ENCODE measurements at regions not wholly inside any gene's neighbourhood (a gene's known extent, or its start where the extent isn't known, plus 50 kb on each side); places are given as distances from the start of the nearest gene placed in this dataset.

- Histone ChIP-seq H3K4me1 (ENCODE audit: control insufficient read depth in 2 of 2, insufficient read depth in 1 of 2, low read depth in 1 of 2, low read length in 2 of 2) (no peaks in the 10 kb centered on the region), H3K36me3 (replicated peaks in 1 of 2; ENCODE audit: control insufficient read depth in 2 of 2, insufficient read depth in 2 of 2, low read length in 2 of 2) (no peaks in the 10 kb centered on the region), H3K4ac (ENCODE audit: low read length) (no peak overlapping the region), H3K9ac (ENCODE audit: low read depth, low read length, poor library complexity) (no peak overlapping the region), H2BK5ac (ENCODE audit: low read length) (no peak overlapping the region), H3K18ac (ENCODE audit: low read length) (no peak overlapping the region), H2AK5ac (ENCODE audit: low read depth, low read length) (no peak overlapping the region), H3K9me3 (replicated peaks in 1 of 2; ENCODE audit: control insufficient read depth in 2 of 2, insufficient read depth in 1 of 2, low read depth in 1 of 2, low read length in 2 of 2) (no peaks in the 10 kb centered on the region), H2AFZ (ENCODE audit: low read length) (no peak overlapping the region), H3K79me1 (ENCODE audit: low read depth, low read length) (no peaks in the 10 kb centered on the region), H2BK12ac (ENCODE audit: low read length) (no peak overlapping the region), H3K4me2 (ENCODE audit: insufficient read depth, low read length, poor library complexity, severe bottlenecking) (no peak overlapping the region), H3K27me3 (ENCODE audit: control insufficient read depth in 3 of 3, insufficient read depth in 3 of 3, low read depth in 1 of 3, low read length in 3 of 3) (no peaks in the 10 kb centered on the region), H4K8ac (ENCODE audit: low read depth, low read length) (no peak overlapping the region), H2BK15ac (ENCODE audit: low read length) (no peak overlapping the region), H3K23ac (ENCODE audit: low read depth, low read length, poor library complexity) (no peak overlapping the region), H2BK120ac (ENCODE audit: low read depth, low read length) (no peak overlapping the region), H4K91ac (ENCODE audit: low read depth, low read length, poor library complexity) (no peak overlapping the region), H3K4me3 (ENCODE audit: low read length in 2 of 2) (no peak overlapping the region), H3K14ac (ENCODE audit: low read length) (no peak overlapping the region), H3K27ac (replicated peaks; ENCODE audit: low read length) (no peak overlapping the region)
- no peak for DNase-seq (ENCODE audit: low spot score)
- WGBS, 2 donors (ENCODE audit: extremely low coverage in 2 of 2, insufficient read length in 2 of 2, insufficient replicate concordance in 1 of 2): no CpG with 5 or more reads among the region's 1 CpG
These were observed 401.5 kb downstream of the PTPRC start for GRCh38 chr1:199040076-199040905.

DNA sequence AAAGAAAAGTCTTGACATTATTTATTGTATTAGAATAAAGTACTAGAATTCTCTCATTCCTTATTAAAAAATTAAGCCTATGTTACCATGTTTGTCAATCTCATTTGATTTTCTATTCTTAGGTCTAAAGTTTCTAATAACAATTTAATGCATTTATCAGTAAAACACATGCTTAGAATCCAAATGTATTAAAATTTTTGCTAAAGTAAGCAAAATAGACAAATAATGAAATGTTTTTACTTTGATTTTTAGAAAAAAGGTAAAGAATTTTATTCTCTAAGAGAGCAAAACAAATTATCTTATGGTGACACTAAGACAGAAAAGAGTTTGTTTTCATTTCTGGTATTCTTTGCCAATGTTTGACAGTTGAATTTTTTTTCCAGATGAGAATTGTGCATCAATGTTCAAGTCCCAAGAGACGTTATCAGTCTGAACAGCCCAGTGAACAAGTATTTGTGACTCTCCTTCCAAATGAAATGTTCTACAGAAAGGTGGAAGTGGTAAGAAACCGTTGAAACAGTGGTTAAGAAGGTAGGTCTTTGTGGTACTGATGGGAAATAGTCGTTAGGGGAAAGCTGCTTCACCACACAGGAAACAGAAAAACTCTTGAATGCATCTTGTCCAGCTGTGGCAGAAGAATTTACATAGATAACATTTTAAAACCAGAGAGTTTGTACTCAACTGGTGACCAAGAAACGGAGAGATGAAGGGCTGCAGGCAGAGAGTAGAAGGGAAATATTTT, 402.5 kb downstream of the PTPRC start:
- no peak overlapping the region for H3K4me2 ChIP-seq (ENCODE audit: insufficient read depth, low read length, poor library complexity, severe bottlenecking)
- H2AK5ac ChIP-seq (ENCODE audit: low read depth, low read length): no peak overlapping the region
- no peak overlapping the region for H3K27ac ChIP-seq (replicated peaks; ENCODE audit: low read length)
- no peak overlapping the region for H3K4me3 ChIP-seq (ENCODE audit: low read length in 2 of 2)
- no peak overlapping the region for H2BK120ac ChIP-seq (ENCODE audit: low read depth, low read length)
- no peak for DNase-seq (ENCODE audit: low spot score)
- no peak overlapping the region for H3K14ac ChIP-seq (ENCODE audit: low read length)
- no peak overlapping the region for H2BK5ac ChIP-seq (ENCODE audit: low read length)
- no peaks in the 10 kb centered on the region for H3K27me3 ChIP-seq (ENCODE audit: control insufficient read depth in 3 of 3, insufficient read depth in 3 of 3, low read depth in 1 of 3, low read length in 3 of 3)
- no peak overlapping the region for H2BK15ac ChIP-seq (ENCODE audit: low read length)
- no peak overlapping the region for H2BK12ac ChIP-seq (ENCODE audit: low read length)
- no peaks in the 10 kb centered on the region for H3K9me3 ChIP-seq (replicated peaks in 1 of 2; ENCODE audit: control insufficient read depth in 2 of 2, insufficient read depth in 1 of 2, low read depth in 1 of 2, low read length in 2 of 2)
- no peaks in the 10 kb centered on the region for H3K79me1 ChIP-seq (ENCODE audit: low read depth, low read length)
- no peak overlapping the region for H3K9ac ChIP-seq (ENCODE audit: low read depth, low read length, poor library complexity)
- no CpG with 5 or more reads among the region's 4 CpGs for WGBS, 2 donors (ENCODE audit: extremely low coverage in 2 of 2, insufficient read length in 2 of 2, insufficient replicate concordance in 1 of 2)
- no peaks in the 10 kb centered on the region for H3K36me3 ChIP-seq (replicated peaks in 1 of 2; ENCODE audit: control insufficient read depth in 2 of 2, insufficient read depth in 2 of 2, low read length in 2 of 2)
- no peak overlapping the region for H3K4ac ChIP-seq (ENCODE audit: low read length)
- no peak overlapping the region for H3K18ac ChIP-seq (ENCODE audit: low read length)
- H4K8ac ChIP-seq (ENCODE audit: low read depth, low read length): no peak overlapping the region
- no peak overlapping the region for H4K91ac ChIP-seq (ENCODE audit: low read depth, low read length, poor library complexity)
- H3K23ac ChIP-seq (ENCODE audit: low read depth, low read length, poor library complexity): no peak overlapping the region
- peak overlapping the region; percentile 42 for H2AFZ ChIP-seq (ENCODE audit: low read length)
- H3K4me1 ChIP-seq (ENCODE audit: control insufficient read depth in 2 of 2, insufficient read depth in 1 of 2, low read depth in 1 of 2, low read length in 2 of 2): no peaks in the 10 kb centered on the region

DNA sequence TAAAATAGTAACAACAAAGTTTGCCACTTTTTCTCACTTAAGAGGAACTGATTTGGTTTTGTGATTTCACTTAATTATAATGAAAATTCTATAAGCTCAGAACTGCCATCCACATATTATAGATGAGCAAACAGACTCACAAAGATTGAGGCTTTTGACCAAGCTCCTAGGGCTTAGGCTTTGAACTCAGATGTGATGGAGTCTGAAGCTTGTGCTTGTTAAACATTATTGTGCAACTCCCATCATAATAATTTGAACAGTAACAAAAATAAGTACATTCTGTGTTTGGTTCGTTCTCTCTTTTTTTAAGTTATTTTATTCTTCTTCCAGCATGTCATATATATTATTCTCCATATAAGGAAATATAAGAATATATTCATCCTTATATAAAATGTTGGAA, 403.4 kb downstream of the PTPRC start:
- H3K4ac ChIP-seq (ENCODE audit: low read length): no peak overlapping the region
- no peak overlapping the region for H3K27ac ChIP-seq (replicated peaks; ENCODE audit: low read length)
- WGBS, 2 donors (ENCODE audit: extremely low coverage in 2 of 2, insufficient read length in 2 of 2, insufficient replicate concordance in 1 of 2): no CpG with 5 or more reads among the region's 1 CpG
- no peaks in the 10 kb centered on the region for H3K9me3 ChIP-seq (replicated peaks in 1 of 2; ENCODE audit: control insufficient read depth in 2 of 2, insufficient read depth in 1 of 2, low read depth in 1 of 2, low read length in 2 of 2)
- no peaks in the 10 kb centered on the region for H3K36me3 ChIP-seq (replicated peaks in 1 of 2; ENCODE audit: control insufficient read depth in 2 of 2, insufficient read depth in 2 of 2, low read length in 2 of 2)
- no peak overlapping the region for H3K4me2 ChIP-seq (ENCODE audit: insufficient read depth, low read length, poor library complexity, severe bottlenecking)
- H3K4me1 ChIP-seq (ENCODE audit: control insufficient read depth in 2 of 2, insufficient read depth in 1 of 2, low read depth in 1 of 2, low read length in 2 of 2): no peaks in the 10 kb centered on the region
- no peak overlapping the region for H2BK12ac ChIP-seq (ENCODE audit: low read length)
- H3K14ac ChIP-seq (ENCODE audit: low read length): no peak overlapping the region
- no peak overlapping the region for H3K9ac ChIP-seq (ENCODE audit: low read depth, low read length, poor library complexity)
- no peak overlapping the region for H2BK120ac ChIP-seq (ENCODE audit: low read depth, low read length)
- H3K23ac ChIP-seq (ENCODE audit: low read depth, low read length, poor library complexity): no peak overlapping the region
- no peaks in the 10 kb centered on the region for H3K79me1 ChIP-seq (ENCODE audit: low read depth, low read length)
- no peak overlapping the region for H2BK5ac ChIP-seq (ENCODE audit: low read length)
- H3K27me3 ChIP-seq (ENCODE audit: control insufficient read depth in 3 of 3, insufficient read depth in 3 of 3, low read depth in 1 of 3, low read length in 3 of 3): no peaks in the 10 kb centered on the region
- H2AFZ ChIP-seq (ENCODE audit: low read length): no peak overlapping the region
- no peak for DNase-seq (ENCODE audit: low spot score)
- no peak overlapping the region for H3K4me3 ChIP-seq (ENCODE audit: low read length in 2 of 2)
- H2BK15ac ChIP-seq (ENCODE audit: low read length): no peak overlapping the region
- H4K8ac ChIP-seq (ENCODE audit: low read depth, low read length): no peak overlapping the region
- H4K91ac ChIP-seq (ENCODE audit: low read depth, low read length, poor library complexity): no peak overlapping the region
- no peak overlapping the region for H3K18ac ChIP-seq (ENCODE audit: low read length)
- H2AK5ac ChIP-seq (ENCODE audit: low read depth, low read length): no peak overlapping the region

GRCh38 chr1:199044191-199044590, 405.4 kb downstream of the PTPRC start:
- H3K18ac ChIP-seq (ENCODE audit: low read length): no peak overlapping the region
- no peak overlapping the region for H2AFZ ChIP-seq (ENCODE audit: low read length)
- no peak for DNase-seq (ENCODE audit: low spot score)
- WGBS, 2 donors (ENCODE audit: extremely low coverage in 2 of 2, insufficient read length in 2 of 2, insufficient replicate concordance in 1 of 2): no CpG with 5 or more reads among the region's 1 CpG
- H3K4me1 ChIP-seq (ENCODE audit: control insufficient read depth in 2 of 2, insufficient read depth in 1 of 2, low read depth in 1 of 2, low read length in 2 of 2): no peaks in the 10 kb centered on the region
- no peak overlapping the region for H3K14ac ChIP-seq (ENCODE audit: low read length)
- no peak overlapping the region for H3K27ac ChIP-seq (replicated peaks; ENCODE audit: low read length)
- no peak overlapping the region for H4K91ac ChIP-seq (ENCODE audit: low read depth, low read length, poor library complexity)
- no peak overlapping the region for H3K4me2 ChIP-seq (ENCODE audit: insufficient read depth, low read length, poor library complexity, severe bottlenecking)
- no peaks in the 10 kb centered on the region for H3K79me1 ChIP-seq (ENCODE audit: low read depth, low read length)
- H4K8ac ChIP-seq (ENCODE audit: low read depth, low read length): no peak overlapping the region
- no peak overlapping the region for H2BK15ac ChIP-seq (ENCODE audit: low read length)
- H2BK12ac ChIP-seq (ENCODE audit: low read length): no peak overlapping the region
- H2BK5ac ChIP-seq (ENCODE audit: low read length): no peak overlapping the region
- H3K9ac ChIP-seq (ENCODE audit: low read depth, low read length, poor library complexity): no peak overlapping the region
- no peak overlapping the region for H2AK5ac ChIP-seq (ENCODE audit: low read depth, low read length)
- no peak overlapping the region for H3K4me3 ChIP-seq (ENCODE audit: low read length in 2 of 2)
- H3K27me3 ChIP-seq (ENCODE audit: control insufficient read depth in 3 of 3, insufficient read depth in 3 of 3, low read depth in 1 of 3, low read length in 3 of 3): no peaks in the 10 kb centered on the region
- H3K36me3 ChIP-seq (replicated peaks in 1 of 2; ENCODE audit: control insufficient read depth in 2 of 2, insufficient read depth in 2 of 2, low read length in 2 of 2): no peaks in the 10 kb centered on the region
- H3K23ac ChIP-seq (ENCODE audit: low read depth, low read length, poor library complexity): no peak overlapping the region
- H3K4ac ChIP-seq (ENCODE audit: low read length): no peak overlapping the region
- no peaks in the 10 kb centered on the region for H3K9me3 ChIP-seq (replicated peaks in 1 of 2; ENCODE audit: control insufficient read depth in 2 of 2, insufficient read depth in 1 of 2, low read depth in 1 of 2, low read length in 2 of 2)
- no peak overlapping the region for H2BK120ac ChIP-seq (ENCODE audit: low read depth, low read length)
